Left ventricle myocardium inferior (tissue), 1 donor: ENCODE measurements at regions not wholly inside any gene's neighbourhood (a gene's known extent, or its start where the extent isn't known, plus 50 kb on each side); places are given as distances from the start of the nearest gene placed in this dataset.

ENCODE experiments used
- DNase-seq: peaks from one replicate; pipeline ENCODE4 v3.0.0-alpha.2; 2020
- H3K27ac ChIP-seq: fragments of 200-600 bp; replicated peaks from 2 replicates; pipeline ENCODE4 v1.8.0; 2021
- H3K27me3 ChIP-seq: fragments of 200-600 bp; 2 replicates; pipeline ENCODE4 v1.8.0; 2021; ENCODE audit warnings: low read depth
- H3K36me3 ChIP-seq: fragments of 200-600 bp; 2 replicates; pipeline ENCODE4 v1.8.0; 2021
- H3K4me1 ChIP-seq: fragments of 200-600 bp; 2 replicates; pipeline ENCODE4 v1.8.0; 2021
- H3K4me3 ChIP-seq: fragments of 200-600 bp; 2 replicates; pipeline ENCODE4 v1.8.0; 2021; ENCODE audit warnings: mild to moderate bottlenecking, moderate library complexity
- H3K9me3 ChIP-seq: fragments of 200-600 bp; replicated peaks from 2 replicates; pipeline ENCODE4 v1.8.0; 2021
- CTCF ChIP-seq: fragments of 200-600 bp; IDR thresholded peaks from 2 replicates; pipeline ENCODE4 v1.8.0; 2021; ENCODE audit warnings: antibody characterized with exemption, mild to moderate bottlenecking, borderline replicate concordance
- intact Hi-C: fragments of 100-400 bp; cut with micrococcal nuclease; formaldehyde crosslinking; loops from one replicate; pipeline ENCODE4 v1.11.0; 2022
- donor health status: DM: no; HTN: yes; CAD: no; lungs with severe emphysema.

GRCh38 chr20:40368876-40369275 is 320.2 kb downstream of the MAFB start:
- H3K27ac ChIP-seq: no peak overlapping the region
- H3K4me1 ChIP-seq: no peaks in the 10 kb centered on the region
- no peak for DNase-seq
- no peak for TF ChIP-seq CTCF
- no peaks in the 10 kb centered on the region for H3K27me3 ChIP-seq
- no peak overlapping the region for H3K4me3 ChIP-seq
- intact Hi-C loops: no loop called here
- H3K9me3 ChIP-seq: peaks cover under 1% of the 10 kb centered on the region
- no peaks in the 10 kb centered on the region for H3K36me3 ChIP-seq

GRCh38 chr20:40361916-40362315 is 327.1 kb downstream of the MAFB start:
- Histone ChIP-seq H3K36me3 (no peaks in the 10 kb centered on the region), H3K27ac (no peak overlapping the region), H3K9me3 (no peaks in the 10 kb centered on the region), H3K27me3 (peaks cover 21% of the 10 kb centered on the region), H3K4me3 (no peak overlapping the region), H3K4me1 (no peaks in the 10 kb centered on the region)
- no peak for DNase-seq
- TF ChIP-seq CTCF: no peak
- intact Hi-C loops: no loop called here

- no peak for DNase-seq
- no peak overlapping the region for H3K4me3 ChIP-seq
- peaks cover 21% of the 10 kb centered on the region for H3K27me3 ChIP-seq
- TF ChIP-seq CTCF: no peak
- no peaks in the 10 kb centered on the region for H3K4me1 ChIP-seq
- H3K27ac ChIP-seq: no peak overlapping the region
- intact Hi-C loops: no loop called here
- H3K36me3 ChIP-seq: no peaks in the 10 kb centered on the region
- no peaks in the 10 kb centered on the region for H3K9me3 ChIP-seq
Observed at GRCh38 chr20:40359131-40359912, 329.7 kb downstream of the MAFB start.

- no peak for TF ChIP-seq CTCF
- Histone ChIP-seq H3K4me1 (no peaks in the 10 kb centered on the region), H3K27me3 (peaks cover 16% of the 10 kb centered on the region), H3K4me3 (no peak overlapping the region), H3K27ac (no peak overlapping the region), H3K9me3 (no peaks in the 10 kb centered on the region), H3K36me3 (no peaks in the 10 kb centered on the region)
- DNase-seq: no peak
- intact Hi-C loops: no loop called here
Observed at GRCh38 chr20:40354880-40355279, 334.2 kb downstream of the MAFB start.

- TF ChIP-seq CTCF: no peak
- H3K4me1 ChIP-seq: no peaks in the 10 kb centered on the region
- H3K9me3 ChIP-seq: peaks cover 52% of the 10 kb centered on the region
- H3K27ac ChIP-seq: no peak overlapping the region
- intact Hi-C loops: no loop called here
- H3K4me3 ChIP-seq: no peak overlapping the region
- H3K27me3 ChIP-seq: peaks cover 4% of the 10 kb centered on the region
- DNase-seq: no peak
- no peaks in the 10 kb centered on the region for H3K36me3 ChIP-seq
Observed at GRCh38 chr20:40343390-40343789, 345.6 kb downstream of the MAFB start.
